HG03196 (cell line): ENCODE measurements at regions not wholly inside any gene's neighbourhood (a gene's known extent, or its start where the extent isn't known, plus 50 kb on each side); places are given as distances from the start of the nearest gene placed in this dataset.
"Not testable (repeated sequence)": the region's sequence is repeated elsewhere in the genome, so short reads cannot be mapped to it uniquely, and the experiment has no call there.

Experiments
- ATAC-seq: cut with Tn5 transposase; IDR thresholded peaks from one replicate; pipeline ENCODE4 v1.9.1; 2021; ENCODE audit not compliant: unreplicated experiment

- no peak for ATAC-seq
Measured at GRCh38 chr1:157460381-157460780, 91.9 kb downstream of the FCRL5 start.

GRCh38 chr1:157457279-157457678, 95.0 kb downstream of the FCRL5 start:
- no peak for ATAC-seq

- ATAC-seq = no peak
Measured at GRCh38 chr1:157455318-157455717, 97.0 kb downstream of the FCRL5 start.

- ATAC-seq = no peak
Measured at GRCh38 chr1:157450106-157450505, 102.2 kb downstream of the FCRL5 start.

GRCh38 chr1:157448636-157449035, 103.7 kb downstream of the FCRL5 start:
- no peak for ATAC-seq

GRCh38 chr1:157446356-157446755, 106.0 kb downstream of the FCRL5 start:
- not testable (repeated sequence) for ATAC-seq

GRCh38 chr1:157445616-157446140, 106.6 kb downstream of the FCRL5 start:
- ATAC-seq = not testable (repeated sequence)

GRCh38 chr1:157442065-157442464, 110.2 kb downstream of the FCRL5 start:
- no peak for ATAC-seq

GRCh38 chr1:157439302-157439954, 112.9 kb downstream of the FCRL5 start:
- ATAC-seq = no peak

GRCh38 chr1:157438613-157439012, 113.7 kb downstream of the FCRL5 start:
- ATAC-seq = no peak

- ATAC-seq = no peak
Measured at GRCh38 chr1:157438146-157438545, 114.2 kb downstream of the FCRL5 start.

GRCh38 chr1:157437296-157437695, 115.0 kb downstream of the FCRL5 start:
- ATAC-seq = no peak

GRCh38 chr1:157431751-157432150, 120.6 kb downstream of the FCRL5 start:
- ATAC-seq = no peak

GRCh38 chr1:157429601-157430240, 122.6 kb downstream of the FCRL5 start:
- ATAC-seq = no peak

GRCh38 chr1:157423764-157424163, 128.6 kb downstream of the FCRL5 start:
- not testable (repeated sequence) for ATAC-seq

- ATAC-seq = no peak
Measured at GRCh38 chr1:157419845-157420542, 132.3 kb downstream of the FCRL5 start.

GRCh38 chr1:157418659-157419058, 133.7 kb downstream of the FCRL5 start:
- no peak for ATAC-seq

- no peak for ATAC-seq
Measured at GRCh38 chr1:157418231-157418630, 134.1 kb downstream of the FCRL5 start.

- no peak for ATAC-seq
Measured at GRCh38 chr1:157415661-157416060, 136.7 kb downstream of the FCRL5 start.

GRCh38 chr1:157412308-157412707, 140.0 kb downstream of the FCRL5 start:
- no peak for ATAC-seq

GRCh38 chr1:157411769-157412168, 140.5 kb downstream of the FCRL5 start:
- ATAC-seq = no peak

GRCh38 chr1:157411064-157411463, 141.3 kb downstream of the FCRL5 start:
- ATAC-seq = no peak
